ENCODE measurements at regions not wholly inside any gene's neighbourhood (a gene's known extent, or its start where the extent isn't known, plus 50 kb on each side); places are given as distances from the start of the nearest gene placed in this dataset.
A peak's percentile ranks its signal among the peaks of the same experiment; 100 is the strongest.
"Not testable (repeated sequence)": the region's sequence is repeated elsewhere in the genome, so short reads cannot be mapped to it uniquely, and the experiment has no call there.

- Mint-ChIP-seq H3K4me3 (no peak overlapping the region), H3K9me3 (no peaks in the 10 kb centered on the region), H3K27ac (no peak overlapping the region), H3K27me3 (no peaks in the 10 kb centered on the region), H3K36me3 (ENCODE audit: low read depth) (no peaks in the 10 kb centered on the region), H3K4me1 (no peaks in the 10 kb centered on the region)
- no peak for DNase-seq
- no peak for ATAC-seq
Observed at GRCh38 chr14:25371068-25371467, 321.1 kb upstream of the STXBP6 start.

DNA sequence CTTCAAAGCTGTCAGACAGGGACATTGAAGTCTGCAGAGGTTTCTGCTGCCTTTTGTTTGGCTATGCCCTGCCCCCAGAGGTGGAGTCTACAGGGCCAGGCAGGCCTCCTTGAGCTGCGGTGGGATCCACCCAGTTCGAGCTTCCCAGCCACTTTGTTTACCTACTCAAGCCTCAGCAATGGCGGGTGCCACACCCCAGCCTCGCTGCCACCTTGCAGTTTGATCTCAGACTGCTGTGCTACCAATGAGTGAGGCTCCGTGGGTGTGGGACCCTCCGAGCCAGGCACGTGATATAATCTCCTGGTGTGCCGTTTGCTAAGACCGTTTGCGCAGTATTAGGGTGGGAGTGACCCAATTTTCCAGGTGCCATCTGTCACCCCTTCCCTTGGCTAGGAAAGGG, 320.1 kb upstream of the STXBP6 start:
- not testable (repeated sequence) for H3K27me3 Mint-ChIP-seq; H3K4me3 Mint-ChIP-seq; H3K9me3 Mint-ChIP-seq; H3K36me3 Mint-ChIP-seq (ENCODE audit: low read depth); ATAC-seq; H3K4me1 Mint-ChIP-seq; DNase-seq; H3K27ac Mint-ChIP-seq

DNA sequence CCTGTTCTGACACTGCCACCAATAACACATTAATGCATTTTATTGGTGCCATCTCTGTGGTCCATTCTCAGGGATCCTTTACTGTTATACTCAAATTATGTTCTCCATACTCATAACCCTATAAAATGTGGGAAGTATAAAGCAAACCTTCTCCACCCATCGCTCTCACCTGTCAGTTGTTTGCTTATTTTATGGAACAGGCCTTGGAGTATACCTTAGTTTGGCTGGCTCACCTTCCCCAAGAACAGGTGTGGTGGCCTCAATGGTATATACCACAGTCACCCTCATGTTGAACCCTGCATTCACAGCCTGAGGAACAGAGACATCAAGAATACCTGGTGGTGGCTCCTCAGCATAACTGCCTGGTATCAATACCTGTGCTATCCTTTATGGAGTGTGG, 308.4 kb upstream of the STXBP6 start:
- no peaks in the 10 kb centered on the region for H3K9me3 Mint-ChIP-seq
- no peak overlapping the region for H3K27ac Mint-ChIP-seq
- no peak overlapping the region for H3K4me3 Mint-ChIP-seq
- DNase-seq: no peak
- no peak for ATAC-seq
- no peaks in the 10 kb centered on the region for H3K36me3 Mint-ChIP-seq (ENCODE audit: low read depth)
- H3K27me3 Mint-ChIP-seq: no peaks in the 10 kb centered on the region
- H3K4me1 Mint-ChIP-seq: peaks cover 4% of the 10 kb centered on the region

GRCh38 chr14:25351269-25351668, 301.3 kb upstream of the STXBP6 start:
- Mint-ChIP-seq H3K4me1 (peaks cover 7% of the 10 kb centered on the region), H3K36me3 (ENCODE audit: low read depth) (no peaks in the 10 kb centered on the region), H3K4me3 (no peak overlapping the region), H3K27ac (no peak overlapping the region), H3K9me3 (no peaks in the 10 kb centered on the region), H3K27me3 (peaks cover 1% of the 10 kb centered on the region)
- no peak for DNase-seq
- no peak for ATAC-seq

- no peak for ATAC-seq
- Mint-ChIP-seq H3K9me3 (no peaks in the 10 kb centered on the region), H3K4me1 (peaks cover 6% of the 10 kb centered on the region), H3K27me3 (peaks cover 1% of the 10 kb centered on the region), H3K4me3 (no peak overlapping the region), H3K36me3 (ENCODE audit: low read depth) (no peaks in the 10 kb centered on the region), H3K27ac (no peak overlapping the region)
- no peak for DNase-seq
Observed at GRCh38 chr14:25350802-25351201, 300.9 kb upstream of the STXBP6 start.

DNA sequence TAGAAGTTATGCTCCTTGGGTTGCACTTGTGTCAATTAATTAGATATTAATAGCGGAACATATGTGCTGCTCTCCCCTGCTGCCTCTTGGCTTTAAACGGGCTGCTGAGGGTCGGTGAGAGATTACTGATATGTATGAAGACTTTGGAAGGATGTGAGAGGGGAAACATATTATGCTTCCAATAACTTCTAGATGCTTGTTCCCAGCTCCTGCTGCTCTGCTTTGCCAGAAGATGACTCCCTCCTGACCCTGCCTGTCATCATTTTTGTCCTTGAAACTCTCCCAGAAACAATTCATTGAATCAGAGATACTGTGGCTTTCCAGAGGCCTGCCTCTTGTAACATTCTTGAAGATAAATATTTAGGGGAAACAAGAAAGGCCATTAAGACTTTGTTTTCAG, 300.1 kb upstream of the STXBP6 start:
- Mint-ChIP-seq H3K9me3 (peaks cover 3% of the 10 kb centered on the region), H3K4me1 (peaks cover 3% of the 10 kb centered on the region), H3K4me3 (no peak overlapping the region), H3K27ac (no peak overlapping the region), H3K36me3 (ENCODE audit: low read depth) (no peaks in the 10 kb centered on the region), H3K27me3 (peaks cover 1% of the 10 kb centered on the region)
- ATAC-seq: no peak
- DNase-seq: no peak

DNA sequence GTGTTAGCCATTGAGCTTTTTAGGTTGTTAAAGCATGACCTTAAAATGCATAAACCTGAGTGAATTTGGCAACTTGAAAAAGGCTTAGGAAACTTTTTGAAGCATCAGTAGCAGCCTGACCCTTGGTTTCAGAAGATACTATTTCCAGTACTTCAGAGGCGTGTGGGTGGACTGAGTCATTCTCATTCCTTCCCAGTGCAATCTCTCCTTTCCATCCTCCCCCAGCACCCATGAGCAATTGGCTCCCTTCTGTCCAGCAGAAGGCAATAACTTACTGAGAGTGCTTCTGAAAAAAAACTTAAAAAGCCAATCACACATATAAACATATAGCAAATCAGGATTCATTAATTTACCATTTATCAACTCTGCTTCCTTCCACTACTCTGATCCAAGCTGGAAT, 299.3 kb upstream of the STXBP6 start:
- Mint-ChIP-seq H3K9me3 (peaks cover 6% of the 10 kb centered on the region), H3K36me3 (ENCODE audit: low read depth) (no peaks in the 10 kb centered on the region), H3K27me3 (peaks cover 1% of the 10 kb centered on the region), H3K27ac (no peak overlapping the region), H3K4me3 (no peak overlapping the region), H3K4me1 (peaks cover 3% of the 10 kb centered on the region)
- ATAC-seq (peak; percentile 57), DNase-seq (no peak)

DNA sequence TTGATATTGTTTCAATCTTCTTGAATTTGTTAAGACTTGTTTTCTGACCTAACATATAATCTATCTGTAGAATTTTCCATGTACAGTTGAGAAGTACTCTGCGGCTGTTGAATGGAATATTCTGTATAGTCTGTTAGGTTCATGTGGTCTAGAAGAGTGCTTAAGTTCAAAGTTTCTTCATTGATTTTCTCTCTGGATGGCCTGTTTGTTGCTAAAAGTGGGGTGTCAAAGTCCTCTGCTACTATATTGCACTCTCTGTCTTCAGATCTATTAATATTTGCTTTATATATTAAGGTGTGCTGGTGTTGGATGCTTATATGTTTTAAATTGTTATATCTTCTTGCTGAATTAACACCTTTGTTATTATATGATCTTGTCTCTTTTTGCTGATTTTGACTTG, 290.9 kb upstream of the STXBP6 start:
- H3K4me3 Mint-ChIP-seq: no peak overlapping the region
- H3K4me1 Mint-ChIP-seq: no peaks in the 10 kb centered on the region
- no peaks in the 10 kb centered on the region for H3K27me3 Mint-ChIP-seq
- H3K9me3 Mint-ChIP-seq: peaks cover 17% of the 10 kb centered on the region
- DNase-seq: no peak
- ATAC-seq: no peak
- no peak overlapping the region for H3K27ac Mint-ChIP-seq
- no peaks in the 10 kb centered on the region for H3K36me3 Mint-ChIP-seq (ENCODE audit: low read depth)

DNA sequence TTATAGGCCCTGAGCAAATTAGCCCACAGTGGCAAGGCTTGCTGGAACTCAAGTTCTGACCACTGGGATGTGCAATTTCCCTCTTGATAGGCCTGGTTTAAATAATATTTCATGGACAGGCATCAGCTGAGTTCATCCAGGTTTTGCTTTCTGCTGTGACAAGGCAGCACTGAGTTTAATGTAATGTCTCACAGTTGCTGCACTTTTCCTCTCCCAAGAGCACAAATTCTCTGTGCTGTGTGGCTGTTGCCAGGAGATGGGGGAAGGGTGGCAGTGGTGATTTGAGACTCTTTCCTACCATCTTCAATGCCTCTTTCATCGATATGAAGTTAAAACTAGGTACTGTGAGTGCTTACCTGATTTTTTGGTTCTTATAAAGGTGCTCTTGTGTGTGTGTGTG, 272.8 kb upstream of the STXBP6 start:
- no peaks in the 10 kb centered on the region for H3K27me3 Mint-ChIP-seq
- no peaks in the 10 kb centered on the region for H3K4me1 Mint-ChIP-seq
- H3K9me3 Mint-ChIP-seq: peaks cover 6% of the 10 kb centered on the region
- no peak for ATAC-seq
- no peak for DNase-seq
- no peaks in the 10 kb centered on the region for H3K36me3 Mint-ChIP-seq (ENCODE audit: low read depth)
- H3K4me3 Mint-ChIP-seq: no peak overlapping the region
- H3K27ac Mint-ChIP-seq: no peak overlapping the region

- H3K27me3 Mint-ChIP-seq; H3K4me1 Mint-ChIP-seq; DNase-seq; H3K36me3 Mint-ChIP-seq (ENCODE audit: low read depth); H3K4me3 Mint-ChIP-seq; ATAC-seq; H3K27ac Mint-ChIP-seq; H3K9me3 Mint-ChIP-seq: not testable (repeated sequence)
Observed at GRCh38 chr14:25316007-25316406, 266.1 kb upstream of the STXBP6 start.

GRCh38 chr14:25308244-25308643, 258.3 kb upstream of the STXBP6 start:
- Mint-ChIP-seq H3K27me3 (no peaks in the 10 kb centered on the region), H3K27ac (no peak overlapping the region), H3K4me3 (no peak overlapping the region), H3K36me3 (ENCODE audit: low read depth) (no peaks in the 10 kb centered on the region), H3K9me3 (peaks cover 6% of the 10 kb centered on the region), H3K4me1 (no peaks in the 10 kb centered on the region)
- ATAC-seq (no peak), DNase-seq (no peak)

GRCh38 chr14:25303934-25304333, 254.0 kb upstream of the STXBP6 start:
- no peaks in the 10 kb centered on the region for H3K36me3 Mint-ChIP-seq (ENCODE audit: low read depth)
- H3K4me1 Mint-ChIP-seq: no peaks in the 10 kb centered on the region
- H3K9me3 Mint-ChIP-seq: peaks cover 6% of the 10 kb centered on the region
- H3K4me3 Mint-ChIP-seq: no peak overlapping the region
- no peak for ATAC-seq
- no peak overlapping the region for H3K27ac Mint-ChIP-seq
- no peaks in the 10 kb centered on the region for H3K27me3 Mint-ChIP-seq
- DNase-seq: no peak

DNA sequence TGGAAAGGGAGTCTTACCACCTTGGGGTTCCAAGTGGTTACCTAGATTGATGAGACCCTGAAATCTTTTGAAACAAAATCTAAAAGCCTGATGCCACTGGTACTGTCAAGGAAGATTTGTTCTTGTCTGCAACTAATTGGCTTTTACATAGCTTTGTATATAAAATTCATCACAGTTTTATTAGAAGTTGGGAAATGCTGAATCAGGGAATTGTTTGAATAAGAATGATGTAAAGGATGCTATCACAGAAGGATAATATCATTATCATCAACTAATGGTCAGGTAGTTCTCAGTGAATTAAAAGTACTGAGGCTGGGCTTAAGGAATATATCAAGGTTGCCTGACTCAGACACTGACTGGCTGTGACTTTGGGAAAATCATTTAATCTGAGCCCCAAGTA, 248.3 kb upstream of the STXBP6 start:
- Mint-ChIP-seq H3K9me3 (no peaks in the 10 kb centered on the region), H3K36me3 (ENCODE audit: low read depth) (no peaks in the 10 kb centered on the region), H3K4me3 (no peak overlapping the region), H3K27ac (no peak overlapping the region), H3K27me3 (no peaks in the 10 kb centered on the region), H3K4me1 (no peaks in the 10 kb centered on the region)
- DNase-seq (no peak), ATAC-seq (no peak)

DNA sequence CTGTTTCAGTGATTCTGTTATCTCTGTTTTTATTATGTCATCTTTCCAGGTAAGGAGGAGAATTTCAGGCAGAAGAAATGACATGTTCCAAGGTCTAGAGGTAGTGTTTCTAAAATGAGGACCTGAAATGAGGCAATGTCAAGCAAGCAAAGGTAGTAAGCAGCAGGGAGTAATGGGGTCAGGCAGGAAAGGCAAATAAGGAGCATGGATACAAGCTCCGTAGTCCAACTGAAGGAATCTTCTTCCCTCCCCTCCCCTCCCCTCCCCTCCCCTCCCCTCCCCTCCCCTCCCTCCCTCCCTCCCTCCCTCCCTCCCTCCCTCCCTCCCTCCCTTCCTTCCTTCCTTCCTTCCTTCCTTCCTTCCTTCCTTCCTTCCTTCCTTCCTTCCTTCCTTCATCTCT, 240.2 kb upstream of the STXBP6 start:
- H3K9me3 Mint-ChIP-seq; ATAC-seq; H3K36me3 Mint-ChIP-seq (ENCODE audit: low read depth); H3K4me1 Mint-ChIP-seq; H3K27me3 Mint-ChIP-seq; H3K4me3 Mint-ChIP-seq; DNase-seq; H3K27ac Mint-ChIP-seq: not testable (repeated sequence)

DNA sequence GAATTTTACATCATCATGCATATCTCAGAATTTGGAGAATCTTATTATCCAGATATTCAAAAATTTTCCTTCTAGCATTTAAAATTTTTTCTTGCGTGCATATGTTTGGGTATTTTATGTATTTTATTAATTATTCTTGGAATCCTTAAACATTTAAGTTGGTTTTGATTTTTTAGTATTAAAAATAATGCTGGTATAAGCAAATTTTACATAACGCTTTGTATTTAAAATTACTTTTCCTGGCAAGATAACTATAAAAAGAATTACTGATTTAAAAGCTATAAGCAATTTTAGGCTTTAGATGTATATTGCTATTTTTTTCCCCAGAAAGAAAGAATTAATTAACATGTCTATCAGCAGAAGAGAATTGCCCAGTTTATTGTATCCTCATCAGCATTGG, 224.6 kb upstream of the STXBP6 start:
- no peaks in the 10 kb centered on the region for H3K36me3 Mint-ChIP-seq (ENCODE audit: low read depth)
- peaks cover 2% of the 10 kb centered on the region for H3K27me3 Mint-ChIP-seq
- no peak overlapping the region for H3K27ac Mint-ChIP-seq
- no peak overlapping the region for H3K4me3 Mint-ChIP-seq
- H3K9me3 Mint-ChIP-seq: no peaks in the 10 kb centered on the region
- ATAC-seq (no peak), DNase-seq (no peak)
- no peaks in the 10 kb centered on the region for H3K4me1 Mint-ChIP-seq

- Mint-ChIP-seq H3K36me3 (ENCODE audit: low read depth) (no peaks in the 10 kb centered on the region), H3K4me3 (no peak overlapping the region), H3K27me3 (no peaks in the 10 kb centered on the region), H3K27ac (no peak overlapping the region), H3K4me1 (no peaks in the 10 kb centered on the region), H3K9me3 (no peaks in the 10 kb centered on the region)
- DNase-seq: no peak
- no peak for ATAC-seq
Observed at GRCh38 chr14:25267186-25267585, 217.2 kb upstream of the STXBP6 start.
